HK-2 (cell line): ENCODE measurements at regions not wholly inside any gene's neighbourhood (a gene's known extent, or its start where the extent isn't known, plus 50 kb on each side); places are given as distances from the start of the nearest gene placed in this dataset.

Source experiments
- DNase-seq: peaks from one replicate; pipeline ENCODE4 v3.0.0-alpha.2; 2018; ENCODE audit not compliant: unreplicated experiment

DNA sequence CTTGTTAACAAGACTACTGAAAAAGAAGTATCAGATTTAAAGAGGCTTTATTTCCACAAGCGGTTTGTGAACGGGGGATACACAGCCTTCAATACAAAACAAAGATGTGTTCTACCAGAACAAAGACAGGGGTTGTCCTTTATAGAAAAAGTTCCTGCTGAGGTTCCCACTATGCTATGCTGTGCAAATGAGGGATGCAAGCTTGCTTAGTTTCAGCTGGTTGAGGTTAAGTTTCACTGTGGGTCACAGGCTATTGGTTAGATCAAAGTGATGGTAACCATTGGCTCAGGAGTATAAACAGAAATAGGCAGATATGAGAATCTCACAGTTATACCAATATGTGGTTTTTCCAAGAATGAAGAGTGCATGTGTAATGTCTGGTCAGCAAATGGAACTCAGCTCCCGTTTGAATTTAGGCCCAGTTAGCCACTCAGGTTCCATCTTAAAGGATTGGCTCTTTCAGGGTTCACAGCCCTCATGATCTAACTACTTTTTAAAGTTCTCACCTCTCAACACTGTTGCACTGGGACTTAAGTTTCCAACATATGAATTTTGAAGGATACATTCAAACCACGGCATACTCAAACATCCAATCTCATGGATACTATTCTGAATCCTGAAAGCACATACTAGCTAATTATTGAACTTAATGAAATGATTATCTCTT lies 215.4 kb upstream of the DCN start:
- DNase-seq = no peak

DNA sequence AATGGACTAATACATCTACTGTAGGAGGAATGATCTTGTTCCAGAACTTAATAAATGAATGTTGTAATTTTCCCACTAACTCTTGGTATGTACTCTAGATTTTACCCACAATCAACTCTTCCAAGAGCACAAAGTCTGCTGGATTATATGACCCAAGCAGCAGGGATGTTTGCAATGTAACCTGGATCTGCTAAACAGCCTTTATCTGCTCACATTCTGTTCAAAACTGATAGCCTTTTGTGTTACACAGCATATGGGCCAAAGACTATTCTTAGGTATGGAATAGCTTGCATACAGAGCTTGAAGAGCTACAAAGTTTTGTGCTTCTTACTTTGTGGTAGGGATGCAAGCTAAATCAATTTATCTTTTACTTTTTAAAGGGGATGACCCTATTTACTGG lies 213.7 kb upstream of the DCN start:
- DNase-seq = no peak

DNA sequence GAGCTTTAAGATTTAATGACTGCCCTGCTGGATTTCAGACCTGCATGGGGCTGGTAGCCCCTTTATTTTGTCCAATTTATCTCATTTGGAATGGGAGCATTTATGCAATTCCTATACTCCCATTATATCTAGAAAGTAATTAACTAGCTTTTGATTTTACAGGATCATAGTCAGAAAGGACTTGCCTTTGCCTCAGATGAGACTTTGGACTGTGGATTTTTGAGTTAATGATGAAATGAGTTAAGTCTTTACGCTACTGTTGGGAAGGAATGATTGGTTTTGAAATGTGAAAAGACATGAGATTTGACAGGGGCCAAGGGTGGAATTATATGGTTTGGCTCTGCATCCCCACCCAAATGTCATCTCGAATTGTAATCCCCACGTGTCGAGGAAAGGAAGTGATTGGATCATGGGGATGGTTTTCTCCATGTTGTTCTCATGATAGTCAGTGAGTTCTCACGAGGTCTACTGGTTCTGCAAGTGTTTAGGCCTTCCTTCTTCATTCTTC lies 213.1 kb upstream of the DCN start:
- no peak for DNase-seq

DNA sequence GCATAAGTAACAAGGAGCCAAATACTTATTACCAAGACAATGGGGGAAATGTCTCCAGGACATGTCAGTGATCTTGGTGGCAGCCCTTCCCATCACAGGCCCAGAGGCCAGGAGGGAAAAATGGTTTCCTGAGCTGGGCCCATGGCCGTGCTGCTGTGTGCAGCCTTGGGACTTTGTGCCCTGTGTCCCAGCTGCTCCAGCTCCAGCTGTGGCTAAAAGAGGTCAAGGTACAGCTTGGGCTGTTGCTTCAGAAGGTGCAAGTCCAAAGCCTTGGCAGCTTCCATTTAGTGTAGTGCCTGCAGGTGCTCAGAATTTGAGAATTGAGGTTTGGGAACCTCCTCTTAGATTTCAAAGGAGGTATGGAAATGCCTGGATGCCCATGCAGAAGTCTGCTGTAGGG lies 212.3 kb upstream of the DCN start:
- no peak for DNase-seq

DNA sequence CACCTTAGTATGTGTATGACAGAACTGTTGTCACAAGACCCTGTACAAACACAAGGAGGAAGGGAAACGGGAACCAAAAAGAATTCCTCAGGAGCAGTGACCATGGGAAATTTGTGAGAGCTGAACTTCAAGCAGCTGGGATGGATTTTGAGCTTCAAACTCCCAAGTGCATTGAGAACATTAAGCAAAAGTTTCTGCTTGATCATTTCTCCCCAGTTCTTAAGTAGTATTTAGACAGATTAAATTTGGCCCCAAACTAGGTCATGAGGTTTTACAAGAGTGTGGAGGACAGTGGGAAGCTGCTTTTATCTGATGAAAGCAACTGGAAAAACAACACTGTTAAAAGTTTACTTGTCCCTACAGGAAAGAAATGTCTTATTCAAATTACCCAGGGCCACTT lies 206.0 kb upstream of the DCN start:
- DNase-seq = no peak

DNA sequence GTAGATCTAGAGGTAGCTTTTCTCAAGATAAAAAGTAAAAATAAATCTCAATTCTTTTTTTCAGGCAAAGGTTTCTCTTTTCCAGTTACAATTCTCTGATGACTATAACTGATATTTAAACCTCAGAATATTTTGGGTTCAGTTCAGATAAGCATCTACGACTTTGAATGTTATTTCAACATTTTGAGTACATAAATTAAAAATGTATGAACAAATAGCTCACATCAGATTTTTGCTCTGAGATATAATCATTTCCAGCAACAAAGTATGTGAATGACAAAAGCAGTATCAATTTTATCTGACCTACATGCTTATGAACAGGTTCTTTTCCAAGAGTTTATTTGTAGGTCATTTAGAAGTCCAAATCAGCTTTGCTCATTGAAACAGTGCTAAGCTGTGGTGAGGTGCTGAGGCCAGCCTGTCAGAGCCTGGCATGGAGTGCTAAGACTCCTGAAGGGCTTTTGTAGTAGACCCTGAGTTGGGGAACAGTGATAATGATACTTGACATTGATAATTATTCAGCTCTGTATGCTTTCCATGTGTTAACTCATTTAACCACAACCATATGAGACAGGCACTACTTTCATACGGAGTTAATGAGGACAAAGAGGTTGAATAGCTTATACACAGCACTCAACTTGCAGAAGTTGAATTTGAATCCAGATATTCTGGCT lies 205.0 kb upstream of the DCN start:
- DNase-seq = no peak

DNA sequence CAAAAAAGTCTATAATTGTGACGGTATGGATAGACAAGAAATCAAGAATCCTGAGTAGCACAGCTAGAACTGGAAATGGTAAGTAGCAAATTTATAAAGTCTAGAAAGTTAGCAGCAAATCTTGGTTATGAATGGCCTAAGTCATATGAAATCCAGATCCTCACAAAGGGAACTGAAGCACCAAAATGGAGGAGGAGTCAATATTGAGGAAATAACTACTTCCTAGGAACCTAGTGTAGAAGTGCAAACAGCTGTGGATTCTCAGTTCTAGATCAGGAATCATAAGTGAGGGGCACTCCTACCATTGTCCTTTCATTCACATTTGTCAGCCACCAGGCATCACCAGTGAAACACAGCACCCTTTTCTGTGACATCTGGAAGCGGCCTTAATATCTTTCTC lies 202.2 kb upstream of the DCN start:
- no peak for DNase-seq

DNA sequence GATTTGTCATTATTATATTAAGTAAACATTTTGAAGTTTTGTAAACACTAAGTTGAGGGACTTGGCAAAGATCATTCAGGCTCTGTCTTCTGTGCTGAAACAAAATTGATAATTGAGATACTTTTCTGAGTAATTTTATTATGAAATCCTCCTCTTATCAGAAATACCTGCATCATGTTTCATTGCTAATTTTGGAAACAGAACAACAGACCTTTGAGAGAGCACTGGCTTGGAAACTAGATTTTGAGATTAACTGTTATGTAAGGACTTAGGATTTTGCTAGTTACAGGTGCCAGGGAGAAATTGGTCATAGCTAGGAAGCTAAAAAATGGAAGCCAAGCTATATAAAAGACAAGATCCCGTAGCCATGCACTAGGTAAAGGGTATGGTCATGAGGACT lies 201.7 kb upstream of the DCN start:
- no peak for DNase-seq

DNA sequence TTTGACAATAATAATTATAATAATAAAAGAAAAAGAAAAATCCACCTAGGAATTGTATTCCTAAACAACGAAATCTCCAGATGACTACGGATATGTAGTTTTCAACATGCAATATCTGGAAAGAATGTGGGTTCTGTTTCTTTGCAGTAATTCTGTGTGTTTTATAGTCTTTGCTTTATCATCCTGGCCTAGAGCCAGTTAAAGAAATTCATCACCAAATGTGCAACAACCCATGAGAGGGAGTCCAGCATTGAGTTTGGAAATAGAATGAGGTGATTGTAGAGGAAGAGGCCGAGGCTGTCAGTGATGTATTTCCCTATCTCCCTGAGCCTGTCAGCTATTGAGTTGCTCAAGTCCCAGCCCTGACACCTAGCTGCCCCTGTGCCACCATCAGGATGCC lies 200.5 kb upstream of the DCN start:
- no peak for DNase-seq

DNA sequence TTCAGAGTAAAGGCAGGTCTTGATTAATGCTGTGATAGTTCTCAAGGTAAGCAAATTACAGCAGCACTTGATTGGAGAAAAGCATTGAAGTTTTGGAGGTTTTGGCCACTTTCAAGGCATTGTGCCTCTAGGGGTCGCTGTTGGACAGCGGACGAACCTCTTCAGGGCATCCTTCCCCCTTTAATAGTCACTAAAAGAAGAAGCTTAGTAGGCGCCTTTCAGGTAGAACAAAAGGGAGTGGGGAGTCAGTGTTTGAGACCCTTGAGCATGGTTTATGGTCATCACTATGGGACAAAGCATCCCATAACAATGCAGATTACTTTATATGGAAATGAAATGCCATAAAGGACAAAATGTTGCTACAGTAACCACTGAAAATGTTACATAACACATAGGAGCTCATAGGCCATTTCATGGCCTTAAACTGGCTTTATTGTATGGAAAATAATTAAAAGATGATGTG lies 199.5 kb upstream of the DCN start:
- peak; percentile 74 for DNase-seq

DNA sequence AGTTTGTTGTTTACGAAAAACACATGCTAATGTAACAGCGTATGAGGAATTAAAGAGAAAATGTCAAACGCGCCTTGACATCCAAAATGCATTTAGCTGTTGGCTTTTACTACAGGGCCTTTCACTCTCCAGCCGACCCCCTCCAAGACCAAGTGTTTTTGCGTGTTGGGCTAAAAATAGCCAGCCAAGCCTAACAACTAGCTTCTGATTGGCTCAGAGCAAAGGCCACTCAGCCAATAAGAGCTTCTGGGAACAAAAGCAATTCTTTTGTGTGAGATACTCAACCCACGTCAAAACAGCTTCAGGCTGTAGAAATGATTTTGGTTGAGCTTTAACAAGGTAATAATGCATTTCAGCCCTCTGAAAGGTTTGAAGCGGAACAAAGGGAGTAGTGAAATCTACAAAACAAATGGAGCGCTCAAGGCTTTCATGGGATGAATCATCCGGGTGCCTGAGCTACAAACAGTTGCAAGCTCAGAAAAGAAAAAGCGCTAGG lies 198.7 kb upstream of the DCN start:
- DNase-seq = peak; percentile 24

DNA sequence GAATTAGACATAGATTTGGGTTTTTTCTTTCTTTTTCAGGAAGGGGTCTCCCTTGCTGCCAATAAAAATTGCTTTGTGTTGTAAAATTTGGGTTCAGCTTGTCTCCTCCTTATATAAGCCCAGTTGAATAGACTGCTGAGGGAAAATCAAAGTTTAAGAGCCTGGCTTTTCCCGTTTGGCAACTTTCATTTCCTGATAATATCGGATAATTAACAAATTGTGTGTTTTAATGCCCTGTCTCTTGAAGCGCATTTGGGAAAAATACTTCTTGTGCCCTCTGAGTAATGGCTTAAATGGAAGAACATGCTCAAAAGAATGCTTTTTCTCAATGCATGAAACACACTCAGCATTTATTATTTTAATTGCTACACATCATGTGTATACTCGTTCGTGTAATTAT lies 198.0 kb upstream of the DCN start:
- no peak for DNase-seq

DNA sequence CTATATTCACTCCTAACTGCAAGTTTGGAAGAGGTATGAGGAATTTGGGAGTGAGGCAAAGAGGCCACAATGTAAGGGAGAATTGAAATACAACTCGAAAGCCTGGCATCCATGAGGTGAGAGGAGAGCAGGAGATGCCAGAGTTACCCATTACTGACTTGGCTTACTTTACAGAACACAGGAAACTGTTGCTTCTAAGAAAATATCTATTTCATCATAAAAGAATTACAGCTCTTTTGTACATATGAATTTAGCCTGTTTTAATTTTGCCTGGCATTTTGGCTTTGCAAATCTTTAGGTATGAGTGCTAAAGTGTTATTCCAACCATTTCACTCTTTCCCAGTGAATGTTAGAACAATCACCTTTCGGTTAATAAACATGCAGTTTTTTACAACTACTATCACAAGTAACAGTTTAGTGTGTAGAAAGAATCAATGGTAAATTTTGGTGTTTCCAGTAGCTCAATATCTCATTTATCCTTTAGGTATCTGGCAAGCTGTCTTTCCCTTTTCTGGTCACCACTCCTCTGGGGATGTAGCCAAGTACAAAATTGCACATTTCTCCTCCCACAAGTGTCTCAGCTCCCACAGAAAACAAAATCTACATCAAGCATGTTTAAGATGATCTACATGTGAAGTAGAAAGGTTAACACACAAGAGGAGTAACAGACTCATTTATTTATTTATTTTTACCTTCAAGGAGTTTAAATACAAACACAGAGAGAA lies 196.6 kb upstream of the DCN start:
- no peak for DNase-seq

DNA sequence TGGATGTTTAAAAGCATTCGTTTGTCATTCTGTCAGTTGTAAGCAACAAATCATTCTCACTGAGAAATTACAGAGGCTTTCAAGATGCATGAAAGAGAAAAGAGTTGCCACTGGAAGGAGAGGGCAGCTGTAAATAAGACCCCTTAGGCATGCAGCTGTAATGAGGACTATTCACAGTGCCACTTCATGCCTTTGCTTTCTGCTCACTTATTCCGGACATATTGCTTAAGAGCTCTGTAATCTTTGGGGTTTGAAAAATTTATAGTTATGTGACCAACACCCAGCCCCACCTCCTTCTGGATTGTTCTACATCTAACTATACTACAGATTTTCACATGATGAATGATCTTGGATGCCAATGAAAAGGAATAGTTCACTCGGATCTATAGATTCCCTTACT lies 194.8 kb upstream of the DCN start:
- DNase-seq = no peak

DNA sequence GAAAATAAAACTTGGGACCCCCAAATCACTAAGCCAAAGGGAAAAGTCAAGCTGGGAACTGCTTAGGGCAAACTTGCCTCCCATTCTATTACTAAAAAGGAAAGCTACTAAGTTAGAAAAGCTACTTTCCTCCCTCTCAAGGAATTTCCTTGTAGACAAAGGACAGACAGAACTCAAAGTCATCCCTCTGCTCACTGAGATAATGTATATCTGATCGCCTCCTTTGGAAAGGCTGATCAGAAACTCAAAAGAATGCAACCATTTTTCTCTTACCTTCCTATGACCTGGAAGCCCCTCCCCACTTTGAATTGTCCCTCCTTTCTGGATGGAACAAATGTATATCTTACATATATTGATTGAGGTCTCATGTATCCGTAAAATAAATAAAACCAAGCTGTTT lies 190.5 kb upstream of the DCN start:
- no peak for DNase-seq

DNA sequence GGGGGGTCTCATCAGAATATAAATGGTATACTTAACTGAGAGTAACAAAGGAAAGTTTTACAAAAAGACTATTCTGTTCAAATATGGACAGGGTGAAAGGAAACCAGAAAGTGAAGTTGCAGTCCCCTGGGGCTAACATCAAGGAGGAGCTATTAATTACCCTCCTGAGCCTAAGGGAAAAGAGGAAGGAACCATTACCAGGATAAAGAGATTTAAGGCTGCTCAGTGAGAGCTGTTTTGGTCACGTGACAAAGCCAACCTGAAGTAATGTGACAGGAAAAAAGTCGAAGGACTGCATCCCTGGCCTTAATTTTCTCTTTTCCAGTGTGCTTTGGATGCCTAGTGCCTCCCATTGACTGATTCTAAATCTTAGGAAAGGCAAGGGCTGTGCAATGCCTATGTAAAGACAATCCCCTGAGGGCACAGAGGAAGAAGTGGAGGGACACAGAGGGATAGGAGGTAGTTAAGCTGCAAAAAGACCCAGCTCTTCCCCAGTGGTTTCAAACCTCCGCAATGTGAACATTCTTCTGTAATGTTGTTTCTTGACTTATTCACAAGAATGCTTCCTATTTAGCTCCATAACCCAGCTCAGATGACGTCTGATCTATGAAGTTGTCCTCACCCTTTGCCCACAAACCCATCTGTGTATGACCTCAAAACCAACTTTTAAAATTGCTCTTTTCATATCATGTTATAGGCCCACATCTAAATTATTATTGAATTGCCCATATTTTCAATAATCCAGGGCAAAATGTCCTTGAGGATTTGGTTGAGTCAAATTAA lies 187.7 kb upstream of the DCN start:
- no peak for DNase-seq

DNA sequence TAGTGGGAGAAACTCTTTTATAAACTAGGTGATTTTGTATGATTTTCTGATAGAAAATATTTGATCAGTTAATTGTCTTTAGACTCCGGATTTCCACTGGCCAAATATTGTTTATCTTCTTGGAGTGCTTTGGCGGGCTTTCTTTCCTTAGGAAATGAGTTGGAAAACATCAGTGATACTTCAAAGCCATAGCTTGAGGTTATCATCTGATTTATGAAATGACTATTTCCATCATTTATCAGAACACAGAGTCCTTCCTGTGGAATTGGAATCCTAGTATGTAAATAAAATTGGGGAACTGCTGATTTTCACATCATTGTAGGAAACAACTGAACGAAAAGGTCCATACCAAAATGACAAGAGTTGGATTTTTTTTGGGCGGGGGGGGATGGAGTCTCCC lies 186.0 kb upstream of the DCN start:
- DNase-seq = no peak

DNA sequence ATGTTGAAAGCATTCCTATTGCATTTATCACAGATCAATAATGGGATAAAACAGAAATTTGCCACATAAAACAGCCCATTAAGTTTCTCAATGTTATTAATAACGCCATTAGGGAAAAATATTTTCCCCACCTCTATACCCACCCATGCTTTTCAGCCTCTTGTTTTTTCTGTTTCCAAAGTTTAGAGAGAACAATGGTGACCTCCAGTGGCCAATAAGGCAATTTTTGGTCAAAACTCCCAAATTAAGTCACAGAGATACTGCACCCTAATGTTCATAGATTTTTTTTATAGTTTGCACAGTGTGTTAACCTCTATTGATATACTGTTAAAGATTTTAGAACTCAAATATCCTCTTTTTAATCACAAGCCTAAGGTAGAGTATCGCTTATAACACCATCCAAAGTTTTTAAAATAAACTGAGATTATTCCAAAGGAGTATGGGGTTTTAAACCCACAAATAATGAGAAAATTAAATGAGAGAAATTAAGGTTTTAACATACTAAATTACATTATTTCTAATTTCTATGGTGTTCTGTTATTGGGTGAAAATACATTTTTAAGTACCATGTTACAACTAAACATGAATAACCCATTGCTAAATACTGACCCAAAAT lies 184.7 kb upstream of the DCN start:
- DNase-seq = no peak

DNA sequence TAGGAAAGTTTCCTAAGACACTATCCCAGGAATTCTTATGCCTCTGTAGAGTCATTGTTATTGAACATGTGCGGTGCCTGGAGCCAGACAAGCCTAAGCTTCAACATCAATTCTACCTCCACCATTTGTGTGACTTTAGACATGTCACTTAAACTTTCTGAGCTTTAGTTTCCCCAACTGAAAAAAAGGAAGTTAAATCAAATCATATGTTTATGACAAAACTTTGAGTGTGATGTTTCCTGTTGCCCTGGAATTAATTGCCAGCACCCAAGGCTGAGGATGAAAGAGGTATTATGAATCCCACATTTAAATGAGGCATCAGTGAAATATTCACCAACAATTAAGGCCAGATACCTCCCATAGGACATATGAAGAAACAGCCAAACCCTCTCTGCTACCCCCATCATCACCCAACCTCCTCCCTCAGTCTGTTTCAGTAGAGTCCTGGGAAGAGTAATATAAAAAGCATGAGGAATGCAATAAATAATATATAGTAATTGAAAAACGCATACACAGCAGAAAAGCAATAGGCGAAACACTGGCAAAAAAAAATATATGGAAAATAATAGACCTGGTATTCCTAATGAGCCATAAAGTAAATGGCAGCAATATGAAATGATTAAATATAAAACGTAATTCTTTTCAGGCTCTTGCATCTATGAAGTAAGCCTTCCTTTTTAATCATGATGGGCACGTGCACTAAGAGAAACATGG lies 182.0 kb upstream of the DCN start:
- DNase-seq = no peak

DNA sequence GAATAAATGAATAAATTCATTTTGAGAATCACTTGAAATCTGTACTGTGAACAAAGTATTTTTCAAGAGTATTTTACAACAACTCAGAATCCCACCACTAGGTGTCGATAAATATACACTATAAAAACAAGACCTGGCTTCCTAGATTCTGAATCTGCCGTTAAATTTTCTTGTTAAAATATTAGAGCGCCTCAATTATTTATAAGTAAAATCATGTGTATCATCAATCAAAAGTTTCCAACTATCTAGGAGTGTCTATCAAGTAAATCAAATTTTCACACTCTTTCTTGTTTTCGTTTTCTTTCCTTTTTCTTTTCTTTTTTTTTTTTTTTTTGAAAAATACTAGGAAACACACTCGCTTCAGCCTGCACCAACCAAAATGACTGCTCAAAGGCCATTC lies 179.2 kb upstream of the DCN start:
- DNase-seq = no peak

DNA sequence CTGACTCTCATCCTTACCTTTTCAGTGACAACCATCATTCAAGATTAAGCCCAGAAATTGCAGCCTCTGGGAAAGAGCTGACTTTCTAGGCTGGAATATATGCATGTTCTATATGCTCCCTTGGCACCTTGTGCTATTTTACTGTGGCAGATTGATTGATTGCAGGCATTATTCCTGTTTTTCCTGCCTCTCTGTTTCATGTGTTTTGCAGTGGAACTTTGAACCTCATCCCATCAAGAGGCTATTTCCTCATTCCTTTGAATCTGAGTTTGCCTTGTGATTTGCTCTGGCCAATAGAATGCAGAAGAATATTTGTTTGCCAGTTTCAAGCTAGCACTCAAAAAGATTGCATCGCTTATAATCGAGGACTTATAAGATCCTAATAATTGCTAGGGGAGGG lies 174.8 kb upstream of the DCN start:
- no peak for DNase-seq
